Body of pancreas (tissue), 4 donors: ENCODE measurements at regions not wholly inside any gene's neighbourhood (a gene's known extent, or its start where the extent isn't known, plus 50 kb on each side); places are given as distances from the start of the nearest gene placed in this dataset.

Experiments
- ATAC-seq: fragments of 150-250 bp; one replicate; pipeline ENCODE4 v1.9.1; 2016
- DNase-seq, 4 donors: peaks; one replicate each; pipeline ENCODE4 v3.0.0-alpha.2; 2019
- H3K27ac ChIP-seq, 4 donors: fragments of 200-600 bp; sonication (generic); 1 replicate in 3 of 4; 2 replicates in 1 of 4; pipeline versions ENCODE4 v1.5.1 to v1.6.1; 2016 to 2019; ENCODE audit warnings: mild to moderate bottlenecking in 1 of 4, mixed read lengths in 1 of 4, moderate library complexity in 1 of 4
- H3K27me3 ChIP-seq, 2 donors: fragments of 200-600 bp; sonication (generic); one replicate each; pipeline ENCODE4 v1.6.0; 2016; ENCODE audit warnings: mild to moderate bottlenecking in 1 of 2
- H3K36me3 ChIP-seq, 2 donors: fragments of 200-600 bp; sonication (generic); replicated peaks in 1 of 2; 2 replicates each; pipeline ENCODE4 v1.5.1; 2016; ENCODE audit warnings: low read depth in 2 of 2; ENCODE audit not compliant: insufficient read depth in 1 of 2
- H3K4me1 ChIP-seq: fragments of 200-600 bp; sonication (generic); one replicate; pipeline ENCODE4 v1.6.0; 2016
- H3K4me3 ChIP-seq, 2 donors: fragments of 200-600 bp; sonication (generic); 1 replicate in 1 of 2; 2 replicates in 1 of 2; pipeline ENCODE4 v1.5.1; 2016 to 2019
- H3K9me3 ChIP-seq, 3 donors: fragments of 200-600 bp; sonication (generic); 1 replicate in 2 of 3; 2 replicates in 1 of 3; pipeline ENCODE4 v1.5.1; 2016
- POLR2A ChIP-seq, 3 donors: fragments of 450-650 bp; IDR thresholded peaks; one replicate each; pipeline ENCODE4 v1.6.1; 2016; ENCODE audit warnings: antibody characterized with exemption in 3 of 3, mild to moderate bottlenecking in 2 of 3
- WGBS, 2 donors: methylation state at CpG; one replicate each; pipeline ENCODE4 v1.1.5; 2017; 5-methylcytosine and 5-hydroxymethylcytosine counted together
- intact Hi-C: fragments of 100-400 bp; cut with DNase I; formaldehyde crosslinking; loops from one replicate; pipeline ENCODE4 v1.15.1; 2023
- TF ChIP-seq, protein P1 (sequence below), 7 experiments: fragments of 450-650 bp in 4 of 7; fragments of 200-600 bp in 3 of 7; sonication (generic) in 3 of 7; IDR thresholded peaks; one replicate each; pipeline ENCODE4 v1.5.1; 2016 to 2019; ENCODE audit warnings: antibody characterized with exemption in 7 of 7

DNA sequence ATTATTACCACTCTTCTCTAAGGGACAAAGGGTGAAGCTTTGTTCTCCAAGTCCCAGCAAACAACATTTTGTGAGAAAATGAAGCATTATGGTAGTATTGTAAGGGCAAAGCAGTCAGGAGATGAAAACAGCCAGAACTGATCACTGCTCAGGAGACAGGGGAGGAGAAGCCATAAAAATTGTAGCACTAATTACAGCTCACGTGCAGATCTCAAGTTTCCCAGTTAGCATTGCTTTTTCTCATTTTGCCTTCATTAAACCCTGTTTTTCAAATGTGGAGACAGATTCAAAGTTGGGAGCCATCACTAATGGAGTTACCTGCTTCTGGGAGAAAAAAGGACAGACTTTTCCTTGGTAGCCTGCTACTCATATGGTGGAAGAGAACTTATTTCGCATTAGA lies 210.9 kb upstream of the PDE10A start:
- Histone ChIP-seq H3K9me3 (peaks cover 0 to 15% (median 0%) of the 10 kb centered on the region in 3 donors), H3K27ac (no peak overlapping the region), H3K27me3 (no peaks in the 10 kb centered on the region), H3K36me3 (no peaks in the 10 kb centered on the region), H3K4me3 (no peak overlapping the region), H3K4me1 (no peaks in the 10 kb centered on the region)
- WGBS, 2 donors = 28 to 58% methylated on average over 2 of the region's 2 CpGs
- TF ChIP-seq POLR2A (IDR thresholded peaks at IDR 0.05) = no peak
- TF ChIP-seq, protein P1, sequence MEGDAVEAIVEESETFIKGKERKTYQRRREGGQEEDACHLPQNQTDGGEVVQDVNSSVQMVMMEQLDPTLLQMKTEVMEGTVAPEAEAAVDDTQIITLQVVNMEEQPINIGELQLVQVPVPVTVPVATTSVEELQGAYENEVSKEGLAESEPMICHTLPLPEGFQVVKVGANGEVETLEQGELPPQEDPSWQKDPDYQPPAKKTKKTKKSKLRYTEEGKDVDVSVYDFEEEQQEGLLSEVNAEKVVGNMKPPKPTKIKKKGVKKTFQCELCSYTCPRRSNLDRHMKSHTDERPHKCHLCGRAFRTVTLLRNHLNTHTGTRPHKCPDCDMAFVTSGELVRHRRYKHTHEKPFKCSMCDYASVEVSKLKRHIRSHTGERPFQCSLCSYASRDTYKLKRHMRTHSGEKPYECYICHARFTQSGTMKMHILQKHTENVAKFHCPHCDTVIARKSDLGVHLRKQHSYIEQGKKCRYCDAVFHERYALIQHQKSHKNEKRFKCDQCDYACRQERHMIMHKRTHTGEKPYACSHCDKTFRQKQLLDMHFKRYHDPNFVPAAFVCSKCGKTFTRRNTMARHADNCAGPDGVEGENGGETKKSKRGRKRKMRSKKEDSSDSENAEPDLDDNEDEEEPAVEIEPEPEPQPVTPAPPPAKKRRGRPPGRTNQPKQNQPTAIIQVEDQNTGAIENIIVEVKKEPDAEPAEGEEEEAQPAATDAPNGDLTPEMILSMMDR (IDR thresholded peaks at IDR 0.05) = no peak
- ATAC-seq = no peak
- intact Hi-C loops = no loop called here
- DNase-seq = no peak

DNA sequence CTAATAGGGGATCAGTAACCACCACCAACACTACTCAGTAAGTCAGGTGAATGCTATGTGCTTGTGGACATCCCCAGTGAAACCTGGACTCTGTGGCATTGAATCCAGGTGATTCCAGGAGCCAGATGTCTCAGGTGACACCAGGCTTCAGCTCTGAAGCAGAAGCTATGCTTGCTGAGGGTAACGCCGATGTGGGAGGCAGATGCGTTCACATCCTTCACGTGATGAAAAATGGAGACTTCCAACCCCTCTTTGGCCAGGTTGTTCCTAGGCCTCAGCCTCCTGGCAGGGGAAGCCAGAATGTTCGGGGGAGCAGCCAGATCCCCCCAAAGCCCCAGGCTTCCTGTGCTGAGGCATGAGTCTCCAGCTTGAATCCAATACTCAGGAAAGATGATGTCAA lies 209.8 kb upstream of the PDE10A start:
- WGBS, 2 donors = 60 to 81% methylated on average over 4 to 5 of the region's 5 CpGs
- peaks cover 0 to 15% (median 0%) of the 10 kb centered on the region in 3 donors for H3K9me3 ChIP-seq
- TF ChIP-seq, protein P1 (IDR thresholded peaks at IDR 0.05) = no peak
- TF ChIP-seq POLR2A (IDR thresholded peaks at IDR 0.05) = no peak
- H3K4me3 ChIP-seq = no peak overlapping the region
- ATAC-seq = no peak
- no peaks in the 10 kb centered on the region for H3K36me3 ChIP-seq
- no peak overlapping the region for H3K27ac ChIP-seq
- intact Hi-C loops = no loop called here
- no peaks in the 10 kb centered on the region for H3K4me1 ChIP-seq
- no peaks in the 10 kb centered on the region for H3K27me3 ChIP-seq
- no peak for DNase-seq

DNA sequence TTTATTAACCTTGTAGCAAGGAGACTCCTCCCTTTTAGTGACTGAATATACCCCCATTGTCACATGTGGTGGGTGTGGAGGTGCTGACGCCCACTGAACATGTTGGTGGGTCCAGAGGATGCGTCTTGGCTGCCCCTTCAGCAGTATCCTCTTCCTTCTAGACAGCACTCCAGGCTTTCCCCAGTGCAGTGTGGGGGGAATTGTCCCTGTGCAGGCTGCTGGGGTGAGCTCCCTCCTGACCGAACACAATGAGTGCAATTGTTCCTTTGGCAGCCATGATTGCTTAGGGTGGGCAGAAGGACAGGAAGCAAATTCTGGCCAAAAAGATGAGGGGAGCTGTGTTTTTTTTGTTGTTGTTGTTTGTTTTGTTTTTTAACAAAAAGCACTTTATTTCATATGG lies 209.3 kb upstream of the PDE10A start:
- TF ChIP-seq POLR2A (IDR thresholded peaks at IDR 0.05) = no peak
- TF ChIP-seq, protein P1 (IDR thresholded peaks at IDR 0.05) = no peak
- Histone ChIP-seq H3K4me3 (no peak overlapping the region), H3K27me3 (no peaks in the 10 kb centered on the region), H3K9me3 (peaks cover 0 to 15% (median 0%) of the 10 kb centered on the region in 3 donors), H3K36me3 (no peaks in the 10 kb centered on the region), H3K27ac (no peak overlapping the region), H3K4me1 (no peaks in the 10 kb centered on the region)
- ATAC-seq (no peak), DNase-seq (no peak)
- intact Hi-C loops = no loop called here
- 51 to 71% methylated on average over 3 of the region's 3 CpGs for WGBS, 2 donors

DNA sequence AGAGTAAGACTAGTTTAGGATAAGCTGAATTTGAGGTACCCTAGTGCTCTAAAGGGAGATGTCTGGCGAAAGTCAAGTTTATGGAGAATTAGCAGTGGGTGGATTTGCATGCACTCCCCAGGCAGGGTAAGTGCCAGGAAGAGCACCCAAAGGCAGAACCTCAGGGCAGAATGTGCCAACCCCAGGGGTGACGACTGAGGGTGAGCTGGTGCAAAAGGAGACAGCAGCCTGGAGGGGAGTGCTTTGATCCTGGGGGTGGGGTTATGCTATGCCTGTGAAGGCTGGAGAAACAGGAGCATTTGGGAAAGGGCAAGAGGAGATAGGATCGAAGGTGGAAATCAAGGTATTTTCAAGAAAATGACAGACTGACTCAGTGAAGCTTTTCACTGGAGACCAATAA lies 208.5 kb upstream of the PDE10A start:
- no peaks in the 10 kb centered on the region for H3K36me3 ChIP-seq
- peaks cover 0 to 15% (median 0%) of the 10 kb centered on the region in 3 donors for H3K9me3 ChIP-seq
- no peak for ATAC-seq
- H3K4me3 ChIP-seq = no peak overlapping the region
- no peak for TF ChIP-seq POLR2A (IDR thresholded peaks at IDR 0.05)
- TF ChIP-seq, protein P1 (IDR thresholded peaks at IDR 0.05) = no peak
- intact Hi-C loops = no loop called here
- no peak overlapping the region for H3K27ac ChIP-seq
- H3K27me3 ChIP-seq = no peaks in the 10 kb centered on the region
- H3K4me1 ChIP-seq = no peaks in the 10 kb centered on the region
- no peak for DNase-seq
- 65 to 68% methylated on average over 3 of the region's 3 CpGs for WGBS, 2 donors

DNA sequence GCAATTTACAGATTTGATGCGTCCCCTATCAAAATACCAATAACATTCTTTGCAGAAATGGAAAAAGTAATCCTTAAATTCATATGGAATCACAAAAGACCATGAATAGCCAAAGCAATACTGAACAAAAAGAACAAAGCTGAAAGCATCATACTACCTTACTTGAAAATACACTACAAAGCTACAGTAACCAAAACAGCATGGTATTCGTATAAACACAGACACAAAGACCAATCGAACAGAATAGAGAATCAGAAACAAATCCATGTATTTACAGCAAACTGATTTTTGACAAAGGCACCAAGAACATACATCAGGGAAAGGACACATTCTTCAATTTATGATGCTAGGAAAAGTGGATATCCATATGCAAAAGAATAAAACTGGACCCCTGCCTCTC lies 206.5 kb upstream of the PDE10A start:
- Histone ChIP-seq H3K9me3 (peaks cover 0 to 15% (median 0%) of the 10 kb centered on the region in 3 donors), H3K27me3 (no peaks in the 10 kb centered on the region), H3K27ac (no peak overlapping the region), H3K36me3 (no peaks in the 10 kb centered on the region), H3K4me1 (no peaks in the 10 kb centered on the region), H3K4me3 (no peak overlapping the region)
- ATAC-seq (no peak), DNase-seq (no peak)
- intact Hi-C loops = no loop called here
- 71 to 75% methylated on average over 3 of the region's 3 CpGs for WGBS, 2 donors
- TF ChIP-seq, protein P1 (IDR thresholded peaks at IDR 0.05) = no peak
- no peak for TF ChIP-seq POLR2A (IDR thresholded peaks at IDR 0.05)
